GM18873 (cell line): ENCODE measurements at regions not wholly inside any gene's neighbourhood (a gene's known extent, or its start where the extent isn't known, plus 50 kb on each side); places are given as distances from the start of the nearest gene placed in this dataset.
"Not testable (repeated sequence)": the region's sequence is repeated elsewhere in the genome, so short reads cannot be mapped to it uniquely, and the experiment has no call there.

ENCODE experiments used
- ATAC-seq: cut with Tn5 transposase; IDR thresholded peaks from one replicate; pipeline ENCODE4 v1.9.1; 2021; ENCODE audit warnings: mild to moderate bottlenecking, moderate library complexity, moderate number of reproducible peaks; ENCODE audit not compliant: unreplicated experiment, low FRiP score

DNA sequence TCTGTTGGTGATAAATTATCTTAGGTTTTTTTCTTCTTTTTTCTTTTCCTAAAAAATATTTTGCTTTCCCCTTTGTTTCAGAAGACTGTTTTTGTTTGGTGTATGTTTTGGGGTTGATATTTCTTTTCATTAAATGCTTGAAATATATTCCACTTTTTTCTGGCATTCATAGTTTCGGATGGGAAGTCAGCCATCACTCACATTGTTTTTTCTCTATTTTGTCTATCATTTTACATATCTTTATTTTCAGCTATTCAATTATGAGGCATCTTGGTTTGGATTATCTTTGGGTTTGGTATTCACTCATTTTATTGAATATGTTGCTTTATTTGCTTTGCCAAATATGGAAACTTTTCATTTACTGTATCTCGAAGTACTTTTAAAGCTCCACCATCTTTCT lies 600.5 kb upstream of the EYS start:
- ATAC-seq = no peak

DNA sequence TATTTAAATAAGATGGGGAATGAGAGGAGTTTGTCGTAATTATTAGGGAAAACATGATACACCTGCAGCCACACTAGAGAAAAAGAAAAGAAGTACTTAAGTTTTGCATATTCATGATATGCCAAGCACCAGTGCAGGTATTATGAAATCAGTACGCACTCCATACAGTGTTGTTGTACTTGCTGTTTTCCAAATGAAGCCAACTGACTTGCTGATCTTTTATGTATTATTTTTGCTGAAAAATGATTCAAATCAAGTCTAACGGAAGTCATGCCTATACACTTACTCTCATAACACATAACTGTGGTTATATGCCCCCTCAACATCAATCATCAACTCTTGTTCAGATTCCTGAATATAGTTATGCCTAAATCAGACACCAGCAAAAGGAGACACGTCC lies 584.9 kb upstream of the EYS start:
- ATAC-seq = no peak

DNA sequence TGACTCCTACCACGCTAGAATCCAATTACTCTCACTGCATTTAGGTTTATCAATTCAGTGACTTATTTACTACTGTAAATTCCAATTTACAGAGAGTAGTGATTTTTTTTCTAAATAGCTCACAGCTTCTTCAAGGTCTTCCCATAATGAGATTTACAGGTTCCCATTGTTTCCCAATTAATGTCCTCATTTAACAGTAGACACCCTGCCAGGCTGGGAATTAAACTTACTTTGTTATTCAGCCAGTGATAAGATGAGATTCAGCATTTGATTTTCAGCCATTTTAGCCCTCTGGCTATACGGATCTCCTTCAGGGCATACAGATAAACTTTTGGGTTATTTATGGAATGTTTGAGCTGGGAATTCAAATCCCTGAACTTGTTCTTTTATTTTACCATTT lies 582.9 kb upstream of the EYS start:
- no peak for ATAC-seq

DNA sequence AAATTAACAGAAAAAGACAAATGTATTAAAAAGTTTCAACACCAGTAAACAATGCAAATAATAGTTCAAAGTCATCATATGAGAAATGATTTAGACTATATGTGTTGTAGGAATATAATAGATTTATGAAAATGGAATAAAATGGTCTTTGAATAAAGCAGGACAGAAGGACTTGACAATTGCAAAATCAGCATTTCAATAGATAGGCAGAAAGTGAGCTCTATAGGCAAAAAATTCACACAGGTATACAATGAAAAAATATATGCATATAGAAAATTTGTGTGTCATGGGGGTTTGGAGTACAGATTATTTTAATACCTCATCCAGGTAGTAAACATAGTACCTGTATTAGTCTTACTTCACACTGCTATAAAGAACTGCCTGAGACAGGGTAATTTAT lies 571.1 kb upstream of the EYS start:
- ATAC-seq = no peak

DNA sequence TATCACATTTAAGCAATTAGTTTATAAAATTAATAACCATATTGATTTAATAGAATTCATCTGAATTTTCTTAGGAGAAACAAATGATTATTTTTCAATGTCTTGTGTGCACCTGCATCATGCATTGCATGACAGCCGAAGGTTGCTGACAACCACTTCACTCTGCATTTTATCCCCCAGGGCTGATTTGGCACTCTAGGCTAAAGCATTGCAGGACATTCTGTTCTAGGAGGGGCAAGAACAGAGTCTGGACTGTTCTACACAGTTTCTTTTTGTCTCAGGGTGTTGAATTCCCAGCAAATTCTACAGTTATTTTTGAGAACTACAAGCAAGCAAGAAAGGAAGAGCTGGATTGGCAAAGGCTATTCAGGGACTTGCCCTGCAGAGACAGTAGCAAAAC lies 570.4 kb upstream of the EYS start:
- no peak for ATAC-seq

DNA sequence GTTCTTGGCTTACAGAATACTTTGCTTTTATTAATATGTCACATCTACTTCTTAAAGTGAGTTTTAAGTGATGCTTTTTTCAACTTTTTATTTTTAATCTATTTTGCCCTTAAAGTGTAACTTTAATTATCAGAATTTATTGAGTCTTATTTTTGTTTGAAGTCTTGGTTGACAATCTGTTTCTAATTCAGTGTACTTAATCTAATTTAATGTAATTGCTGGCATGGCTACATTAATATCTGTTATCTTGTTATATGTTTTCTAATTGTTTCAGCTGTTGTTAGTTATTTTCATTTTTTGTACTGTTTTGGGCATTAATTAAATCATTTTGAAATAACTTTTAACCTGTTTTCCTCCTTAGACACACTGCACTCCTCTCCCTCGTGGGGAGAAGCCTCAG lies 558.7 kb upstream of the EYS start:
- no peak for ATAC-seq

DNA sequence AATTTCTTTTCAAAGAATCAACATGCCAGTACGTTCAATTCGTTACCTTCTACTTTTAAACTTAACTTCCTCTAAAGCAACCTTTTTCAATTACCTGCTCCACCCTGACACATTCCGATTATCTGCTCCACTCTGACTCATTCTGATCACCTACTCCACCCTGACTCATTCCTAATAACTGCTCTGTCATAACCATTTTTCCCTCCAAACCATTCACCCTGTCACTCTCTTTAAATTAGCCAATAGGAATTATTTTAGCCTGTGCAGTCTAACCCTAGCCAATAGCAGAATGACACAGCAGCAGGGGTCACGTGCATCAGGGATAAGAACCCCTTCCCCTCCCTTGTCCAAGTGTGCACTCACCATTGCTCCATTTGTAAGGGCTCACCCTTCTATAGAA lies 557.4 kb upstream of the EYS start:
- ATAC-seq = no peak

DNA sequence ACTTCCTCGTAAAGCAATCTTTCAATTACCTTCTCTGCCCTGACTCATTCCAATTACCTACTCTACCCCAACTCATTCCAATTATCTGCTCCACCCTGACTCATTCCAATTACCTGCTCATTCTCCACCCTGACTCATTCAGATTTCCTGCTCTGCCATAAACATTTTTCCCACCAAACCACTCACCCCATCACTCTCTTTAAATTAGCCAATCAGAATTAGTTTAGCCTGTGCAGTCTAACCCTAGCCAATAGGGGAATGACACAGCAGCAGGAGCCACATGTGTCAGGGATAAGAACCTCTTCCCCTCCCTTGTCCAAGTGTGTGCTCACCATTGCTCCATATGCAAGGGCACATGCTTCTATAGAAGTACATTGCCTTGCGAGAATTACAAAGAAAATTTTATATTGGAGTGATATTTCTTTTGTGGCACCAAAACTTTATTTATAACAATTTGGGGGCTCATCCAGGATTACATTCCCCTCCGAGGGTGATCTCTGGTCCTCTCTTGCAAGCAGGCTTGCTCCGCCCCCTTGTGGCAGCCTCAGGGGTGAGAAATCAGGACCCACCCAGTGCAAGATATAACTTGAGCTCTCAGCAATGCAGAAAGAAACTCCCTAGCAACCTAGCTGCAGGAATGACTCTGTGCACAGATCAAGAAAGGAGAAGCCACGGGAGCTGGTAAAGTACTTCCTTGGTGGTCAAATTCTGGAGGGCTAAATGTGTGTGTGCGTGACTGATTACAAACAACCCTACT lies 551.9 kb upstream of the EYS start:
- ATAC-seq = not testable (repeated sequence)

DNA sequence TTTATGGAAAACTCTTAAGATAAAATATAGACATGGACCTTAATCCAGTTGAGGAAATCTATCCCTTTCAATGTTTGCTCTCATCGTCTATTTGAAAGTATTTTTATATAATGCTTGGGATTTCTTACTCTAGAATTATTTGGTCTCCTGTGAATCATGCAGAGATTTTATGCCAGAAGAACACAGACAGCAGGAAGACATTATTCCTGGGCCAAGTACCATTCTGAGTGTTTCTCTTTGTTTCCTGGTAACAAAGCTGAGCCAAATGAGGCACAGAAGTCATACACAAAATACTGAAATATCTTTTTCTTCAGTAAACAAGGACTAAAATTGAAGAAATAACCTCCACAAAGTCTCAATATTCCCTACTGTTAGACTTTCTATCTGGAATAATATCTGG lies 538.2 kb upstream of the EYS start:
- no peak for ATAC-seq

DNA sequence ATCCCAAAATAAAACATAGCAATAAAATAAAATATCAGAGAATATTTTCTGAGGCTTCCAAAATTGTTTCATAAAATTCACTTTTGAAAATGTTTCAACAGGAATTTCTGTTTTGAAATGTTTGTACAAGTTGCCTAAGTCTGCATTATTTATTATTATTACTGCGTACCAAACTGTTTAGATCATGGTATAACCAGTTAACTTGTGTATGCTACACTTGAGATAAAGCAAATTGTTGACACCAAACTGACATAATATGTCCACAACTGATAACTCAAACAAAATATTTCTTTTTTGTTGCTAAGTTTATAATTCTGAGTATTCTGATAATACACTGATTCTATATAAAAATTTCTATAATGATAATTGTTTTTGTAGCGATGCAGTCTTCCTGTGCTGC lies 531.8 kb upstream of the EYS start:
- no peak for ATAC-seq

DNA sequence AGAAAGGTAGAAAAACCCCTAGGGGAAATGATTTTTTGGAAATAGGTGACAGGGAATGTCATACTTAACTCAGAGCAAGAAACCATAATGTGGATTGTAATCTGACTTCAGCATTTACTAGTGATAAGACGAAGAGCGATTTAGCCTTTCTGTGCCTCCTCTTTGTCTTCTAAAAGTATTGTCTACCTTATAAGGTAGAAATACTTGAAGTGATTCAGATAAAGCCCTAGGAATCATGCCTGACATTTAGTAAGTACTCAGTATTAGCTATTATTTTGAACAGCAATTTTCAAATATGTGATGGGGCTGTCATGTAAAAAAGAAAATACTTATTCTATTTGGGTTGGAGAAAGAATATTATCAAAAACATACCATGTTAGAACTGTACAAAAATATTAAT lies 525.9 kb upstream of the EYS start:
- no peak for ATAC-seq

DNA sequence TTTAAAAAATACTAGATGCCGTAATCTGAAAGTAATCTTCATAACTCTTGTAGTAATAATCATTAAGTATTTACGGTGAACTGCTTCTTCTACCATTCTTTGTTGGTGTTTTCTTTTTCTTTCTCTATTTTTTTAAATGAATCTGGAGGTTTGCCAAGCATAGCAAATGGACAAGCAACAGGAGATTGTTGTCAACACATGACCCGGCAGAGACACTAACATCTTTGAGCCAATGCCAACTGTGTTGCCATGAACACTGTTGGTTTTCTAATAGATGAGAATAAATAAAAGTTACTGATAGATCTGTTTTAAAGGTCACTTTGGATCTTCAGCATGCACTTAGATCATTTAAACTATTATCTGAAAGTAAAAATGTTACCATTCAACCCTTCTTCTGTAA lies 523.6 kb upstream of the EYS start:
- ATAC-seq = no peak

DNA sequence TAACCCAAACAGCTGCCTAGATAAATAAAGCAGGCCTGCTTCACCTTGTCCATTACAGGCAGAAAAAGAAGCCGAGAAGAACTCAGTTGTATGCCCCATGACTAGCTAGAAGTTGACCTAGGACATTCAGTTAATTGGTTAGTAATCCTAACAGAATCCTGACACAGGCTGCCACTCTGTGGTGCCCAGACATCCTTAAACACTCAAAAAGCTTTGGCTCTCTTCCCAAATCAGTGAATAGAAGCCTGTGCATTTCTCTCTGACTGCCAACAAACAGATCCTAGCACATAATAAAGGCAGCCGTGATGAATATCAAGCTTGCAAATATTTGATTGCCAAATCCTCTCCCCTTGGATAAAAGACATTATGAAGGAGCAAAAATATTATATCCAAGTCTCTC lies 519.1 kb upstream of the EYS start:
- no peak for ATAC-seq

DNA sequence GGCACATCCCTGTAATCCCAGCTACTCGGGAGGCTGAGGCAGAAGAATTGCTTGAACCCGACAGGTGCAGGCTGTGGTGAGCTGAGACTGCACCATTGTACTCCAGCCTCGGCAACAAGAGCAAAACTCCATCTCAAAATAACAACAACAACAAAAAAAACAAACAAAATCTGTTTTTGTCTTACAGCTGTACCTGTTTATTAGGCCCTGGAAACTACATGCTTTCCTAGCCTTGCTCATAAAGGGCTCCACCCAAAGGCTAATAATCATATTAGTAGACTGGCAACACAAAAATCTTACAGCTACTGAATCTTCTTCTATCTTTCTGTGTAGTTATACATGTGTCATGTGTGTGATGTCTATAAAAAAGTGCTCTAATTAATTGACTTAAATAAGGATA lies 503.9 kb upstream of the EYS start:
- no peak for ATAC-seq

DNA sequence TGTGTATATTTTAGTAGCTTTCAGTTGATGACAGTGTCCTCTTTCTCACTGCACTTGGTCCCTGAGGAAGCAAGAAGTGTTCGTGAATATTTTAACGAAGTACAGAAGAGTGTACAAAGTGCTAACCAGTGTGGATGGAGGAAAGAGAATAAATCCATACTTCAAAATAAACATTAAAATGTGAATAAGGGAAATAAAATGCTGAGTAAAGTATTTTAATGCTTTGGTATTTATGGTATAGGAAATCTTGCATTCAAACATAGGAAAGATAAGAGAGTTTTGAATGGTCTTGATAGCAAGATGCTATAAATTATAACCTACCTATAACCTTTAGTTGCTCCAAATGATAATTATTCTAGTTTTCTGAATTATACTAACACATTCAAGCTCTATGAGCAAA lies 493.4 kb upstream of the EYS start:
- no peak for ATAC-seq

DNA sequence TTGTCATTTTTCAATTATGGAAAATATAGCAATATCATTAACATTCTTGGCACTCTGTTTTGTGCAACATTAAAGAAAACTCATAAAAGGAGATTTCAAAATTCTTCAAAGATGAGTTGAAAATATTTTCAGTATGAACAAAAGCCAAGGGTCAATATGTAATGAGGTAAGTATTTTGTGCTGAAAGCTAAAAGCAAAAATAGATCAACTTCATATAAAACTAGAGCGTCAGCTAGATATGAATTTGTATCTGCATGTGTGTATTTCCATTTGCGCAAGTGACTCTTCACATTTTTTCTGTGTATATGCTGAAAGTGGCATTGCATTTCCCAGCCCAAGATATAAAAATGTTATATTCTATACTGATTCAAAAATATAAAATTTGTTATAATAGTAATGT lies 492.1 kb upstream of the EYS start:
- no peak for ATAC-seq

DNA sequence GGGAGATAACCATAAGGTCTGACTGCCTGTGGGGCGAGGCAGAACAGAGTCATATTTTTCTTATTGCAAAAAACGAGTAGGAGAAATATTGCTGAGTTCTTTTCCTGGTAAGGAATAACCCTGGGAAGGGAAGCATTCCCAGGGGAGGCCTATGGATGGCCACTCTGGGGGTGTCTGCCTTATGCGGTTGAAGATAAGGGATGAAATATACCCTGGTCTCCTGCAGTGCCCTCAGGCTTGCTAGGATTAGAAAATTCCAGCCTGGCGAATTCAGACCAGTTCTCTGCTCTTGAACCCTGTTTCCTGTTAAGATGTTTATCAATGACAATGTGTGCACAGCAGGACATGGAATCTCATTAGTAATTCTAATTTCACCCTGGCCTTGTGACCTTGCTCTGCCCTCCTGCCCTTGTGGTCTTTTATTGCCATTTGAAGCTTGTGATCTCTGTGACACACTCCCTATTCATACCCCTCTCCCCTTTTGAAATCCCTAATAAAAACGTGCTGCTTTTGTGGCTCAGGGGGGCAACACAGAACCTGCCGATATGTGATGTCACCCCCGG lies 491.1 kb upstream of the EYS start:
- no peak for ATAC-seq

DNA sequence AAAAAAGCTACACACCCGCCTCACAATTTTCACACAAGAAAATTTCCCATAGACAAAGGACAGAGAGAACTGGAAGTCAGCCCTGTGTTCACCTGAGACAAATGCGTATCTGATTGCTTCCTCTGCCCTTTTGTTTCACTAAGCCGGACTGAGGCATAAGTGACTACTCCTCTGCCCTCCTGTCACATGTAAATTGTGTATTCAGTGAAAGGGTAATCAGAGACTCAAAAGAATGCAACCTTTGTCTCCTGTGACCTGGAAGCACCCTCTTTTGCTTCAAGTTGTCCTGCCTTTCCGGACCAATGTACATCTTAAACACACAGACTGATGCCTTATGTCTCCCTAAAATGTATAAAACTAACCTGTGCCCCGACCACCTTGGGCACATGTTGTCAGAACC lies 483.8 kb upstream of the EYS start:
- ATAC-seq = no peak

DNA sequence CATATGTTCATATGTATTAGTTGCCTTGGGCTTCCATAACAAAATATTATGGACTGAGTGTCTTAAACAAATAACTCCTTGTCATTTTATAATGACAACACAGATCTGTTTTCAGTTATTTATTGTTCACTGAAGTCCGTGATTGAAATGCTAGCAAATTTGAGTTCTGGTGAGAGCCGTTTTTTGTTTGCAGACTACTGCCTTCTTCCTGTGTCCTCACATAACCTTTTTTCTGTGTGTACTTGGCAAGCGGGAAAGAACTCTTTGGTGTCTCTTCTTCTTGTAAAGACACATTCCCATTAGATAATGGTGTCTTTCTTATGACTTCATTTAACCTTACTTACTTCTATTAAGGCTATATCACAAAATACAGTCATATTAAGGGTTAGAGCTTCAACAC lies 482.9 kb upstream of the EYS start:
- ATAC-seq = no peak

DNA sequence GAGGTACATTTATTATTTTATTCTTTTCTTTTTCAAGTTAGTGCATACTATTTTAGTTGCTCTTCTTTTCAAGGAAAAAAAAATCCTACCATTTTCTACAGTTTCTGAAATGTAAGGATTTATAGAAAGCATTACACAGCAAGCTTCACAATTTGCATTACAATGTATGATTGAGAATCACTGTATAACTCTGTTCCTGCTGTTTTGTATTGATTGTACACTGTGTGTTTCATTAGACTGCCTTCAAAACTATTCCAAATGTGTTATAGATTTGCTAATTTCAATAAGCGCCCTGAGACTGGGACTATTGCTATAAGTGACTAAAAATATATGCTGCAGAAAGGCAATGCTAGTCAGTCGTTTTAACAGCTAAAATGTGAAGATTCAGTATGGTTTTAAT lies 479.7 kb upstream of the EYS start:
- ATAC-seq = no peak

DNA sequence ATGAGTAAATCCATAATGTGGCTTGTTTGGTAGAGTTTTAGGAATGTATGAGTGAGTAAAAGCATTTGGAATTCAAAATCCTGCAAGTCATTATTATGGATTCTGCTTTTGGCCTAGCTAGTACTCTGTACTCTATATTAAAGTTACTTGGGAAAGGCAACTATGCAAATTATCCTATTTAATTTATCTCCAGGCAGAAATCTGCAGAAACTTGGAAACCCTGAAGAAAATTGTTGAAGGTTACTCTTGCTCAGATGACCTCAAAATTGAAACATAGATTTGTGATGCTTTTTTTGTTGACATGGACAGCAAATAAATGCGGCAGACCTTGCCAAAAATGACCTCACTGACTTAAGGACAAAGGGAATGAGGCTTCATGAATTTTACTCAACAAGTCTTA lies 477.1 kb upstream of the EYS start:
- no peak for ATAC-seq

DNA sequence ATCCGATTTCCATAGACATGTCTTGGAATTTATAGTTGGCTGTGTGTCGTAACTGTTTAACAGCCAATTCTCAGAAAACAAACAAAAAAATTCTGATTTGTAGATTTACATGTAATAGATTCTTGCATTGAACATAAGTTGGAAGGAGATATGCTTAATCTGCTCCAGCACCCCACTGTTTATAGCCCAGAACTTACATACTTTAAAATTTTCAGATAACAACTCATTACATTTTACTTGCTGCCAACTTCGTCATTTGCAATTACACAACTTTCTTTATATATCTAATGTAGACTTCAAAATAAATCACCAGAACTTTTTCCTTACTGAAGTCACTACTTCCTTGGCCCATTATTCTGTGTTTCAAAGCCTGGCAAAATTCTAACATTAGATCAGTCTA lies 472.3 kb upstream of the EYS start:
- ATAC-seq = no peak

DNA sequence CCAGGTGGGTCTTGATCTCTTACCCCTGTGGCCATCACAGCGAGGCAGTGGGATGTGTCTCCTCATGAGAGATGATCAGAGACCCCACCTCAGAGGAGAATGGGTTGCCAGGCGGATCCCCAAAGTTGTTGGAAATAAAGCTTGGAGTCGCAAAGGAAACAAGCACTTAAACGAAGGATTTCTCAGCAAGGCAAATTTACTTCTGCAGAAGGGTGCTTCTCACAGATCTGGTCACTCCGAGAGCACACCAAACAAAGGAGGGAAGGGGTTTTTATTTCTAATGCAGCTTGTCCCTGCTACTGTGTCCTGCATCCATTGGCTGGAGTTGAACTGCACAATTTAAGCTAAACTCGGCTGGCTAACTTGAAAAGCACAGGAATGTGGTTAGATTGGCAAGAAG lies 466.6 kb upstream of the EYS start:
- no peak for ATAC-seq
